Fibroblast of skin of scalp (primary cell): ENCODE measurements at regions not wholly inside any gene's neighbourhood (a gene's known extent, or its start where the extent isn't known, plus 50 kb on each side); places are given as distances from the start of the nearest gene placed in this dataset.
A peak's percentile ranks its signal among the peaks of the same experiment; 100 is the strongest.
"Not testable (repeated sequence)": the region's sequence is repeated elsewhere in the genome, so short reads cannot be mapped to it uniquely, and the experiment has no call there.

ENCODE experiments used
- DNase-seq: peaks from one replicate; pipeline ENCODE4 v3.0.0-alpha.2; 2013

DNA sequence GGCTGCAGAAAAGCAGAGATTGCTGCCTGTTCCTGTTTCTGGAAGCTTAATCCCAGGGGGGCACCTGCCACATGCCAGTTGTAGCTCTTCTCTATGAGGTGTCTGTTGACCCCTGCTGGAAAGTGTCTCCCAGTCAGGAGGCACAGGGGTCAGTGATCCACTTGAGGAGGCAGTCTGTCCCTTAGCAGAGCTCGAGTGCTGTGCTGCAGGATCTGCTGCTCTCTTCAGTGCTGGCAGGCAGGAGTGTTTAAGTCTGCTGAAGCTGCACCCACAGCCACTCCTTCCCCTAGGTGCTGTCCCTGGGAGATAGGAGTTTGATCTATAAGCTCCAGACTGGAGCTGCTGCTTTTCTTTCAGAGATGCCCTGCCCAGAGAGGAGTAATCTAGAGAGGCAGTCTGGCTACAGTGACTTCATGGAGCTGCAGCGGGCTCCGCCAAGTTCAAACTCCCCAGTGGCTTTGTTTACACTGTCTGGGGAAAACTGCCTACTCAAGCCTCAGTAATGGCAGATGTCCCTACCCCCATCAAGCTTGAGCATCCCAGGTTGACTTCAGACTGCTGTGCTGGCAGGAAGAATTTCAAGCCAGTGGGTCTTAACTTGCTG, 57.6 kb upstream of the CROT start:
- no peak for DNase-seq

DNA sequence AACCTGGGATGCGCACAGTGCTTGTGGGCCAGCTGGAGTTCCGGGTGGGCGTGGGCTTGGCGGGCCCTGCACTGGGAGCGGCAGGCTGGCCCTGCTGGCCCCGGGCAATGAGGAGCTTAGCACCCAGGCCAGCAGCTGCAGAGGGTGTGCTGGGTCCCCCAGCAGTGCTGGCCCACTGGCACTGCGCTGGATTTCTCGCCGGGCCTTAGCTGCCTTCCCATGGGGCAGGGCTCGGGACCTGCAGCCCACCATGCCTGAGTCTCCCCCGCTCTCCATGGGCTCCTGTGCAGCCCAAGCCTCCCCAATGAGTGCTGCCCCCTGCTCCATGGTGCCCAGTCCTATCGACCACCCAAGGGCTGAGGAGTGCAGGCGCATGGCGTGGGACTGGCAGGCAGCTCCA, 56.7 kb upstream of the CROT start:
- not testable (repeated sequence) for DNase-seq

DNA sequence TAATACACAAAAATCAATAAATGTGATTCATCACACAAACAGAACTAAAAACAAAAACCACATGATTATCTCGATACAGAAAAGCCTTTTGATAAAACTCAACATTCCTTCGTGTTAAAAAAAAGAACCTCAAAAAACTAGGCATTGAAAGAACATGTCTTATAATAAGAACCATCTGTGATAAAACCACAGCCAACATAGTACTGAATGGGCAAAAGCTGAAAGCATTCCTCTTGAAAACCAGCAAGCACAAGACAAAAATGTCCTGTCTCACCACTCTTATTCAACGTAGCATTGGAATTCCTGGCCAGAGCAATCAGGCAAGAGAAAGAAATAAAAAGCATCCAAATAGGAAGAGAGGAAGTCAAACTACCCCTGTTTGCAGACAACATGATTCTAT, 49.9 kb upstream of the CROT start:
- DNase-seq, result peak; percentile 75
